A673 (cell line): ENCODE measurements at regions not wholly inside any gene's neighbourhood (a gene's known extent, or its start where the extent isn't known, plus 50 kb on each side); places are given as distances from the start of the nearest gene placed in this dataset.

Experiments
- BruUV-seq: library from RNA; stranded (reverse); fragments of 400-500 nt; replicated peaks from 2 replicates; lab custom pipeline; 2021; lab: Mats Ljungman, UMichigan
- CTCF ChIA-PET: fragments of 300-600 bp; sonication (Branson Sonifier 250); formaldehyde crosslinking; loops from one replicate; lab custom pipeline; 2022; ENCODE audit warnings: antibody characterized with exemption; lab: Charles Lee
- POLR2A ChIA-PET: fragments of 300-600 bp; sonication (Branson Sonifier 250); formaldehyde crosslinking; loops from one replicate; lab custom pipeline; 2022; ENCODE audit warnings: antibody characterized with exemption; ENCODE audit not compliant: low non-redundant PET; lab: Charles Lee
- DNase-seq: peaks from one replicate; pipeline ENCODE4 v3.0.0-alpha.2; 2015; ENCODE audit warnings: low spot score
- H3K27ac ChIP-seq: fragments of 200-600 bp; sonication (generic); 2 replicates; pipeline ENCODE4 v1.5.1; 2016; ENCODE audit warnings: mixed run types, low read depth, mild to moderate bottlenecking, mixed read lengths, antibody characterized with exemption, low read length; ENCODE audit not compliant: poor library complexity, severe bottlenecking
- H3K27me3 ChIP-seq: fragments of 200-600 bp; sonication (generic); replicated peaks from 2 replicates; pipeline ENCODE4 v1.6.1; 2017; ENCODE audit warnings: mixed run types, low read depth, mild to moderate bottlenecking, mixed read lengths, antibody characterized with exemption, low read length; ENCODE audit not compliant: insufficient read depth, poor library complexity
- H3K36me3 ChIP-seq: fragments of 200-600 bp; sonication (generic); 2 replicates; pipeline ENCODE4 v1.6.1; 2016; ENCODE audit warnings: mixed run types, mild to moderate bottlenecking, mixed read lengths, antibody characterized with exemption, low read length; ENCODE audit not compliant: insufficient read depth, poor library complexity, severe bottlenecking
- H3K4me1 ChIP-seq: fragments of 200-600 bp; sonication (generic); 2 replicates; pipeline ENCODE4 v1.6.1; 2017; ENCODE audit warnings: mixed run types, mild to moderate bottlenecking, mixed read lengths, antibody characterized with exemption, low read length; ENCODE audit not compliant: insufficient read depth, poor library complexity, severe bottlenecking
- H3K4me3 ChIP-seq: fragments of 200-600 bp; sonication (generic); 2 replicates; pipeline ENCODE4 v1.5.1; 2016; ENCODE audit warnings: low read depth, mixed run types, mild to moderate bottlenecking, mixed read lengths, low read length; ENCODE audit not compliant: poor library complexity, severe bottlenecking
- H3K9me3 ChIP-seq: fragments of 200-600 bp; sonication (generic); 2 replicates; pipeline ENCODE4 v1.6.1; 2016; ENCODE audit warnings: mixed run types, low read depth, mild to moderate bottlenecking, mixed read lengths, antibody characterized with exemption, low read length; ENCODE audit not compliant: poor library complexity, severe bottlenecking
- EZH2 ChIP-seq: fragments of 200-600 bp; sonication (generic); IDR thresholded peaks from 2 replicates; pipeline ENCODE4 v1.6.1; 2017; ENCODE audit warnings: borderline replicate concordance, low read depth, mild to moderate bottlenecking, mixed read lengths, antibody characterized with exemption, low read length; ENCODE audit not compliant: poor library complexity, severe bottlenecking
- intact Hi-C: fragments of 100-400 bp; cut with micrococcal nuclease; formaldehyde crosslinking; loops from one replicate; pipeline ENCODE4 v1.10.0; 2022; ENCODE audit not compliant: unreplicated experiment
- TF ChIP-seq, protein P1 (sequence below): fragments of 300-800, 200-600 bp; sonication (generic); conservative IDR thresholded peaks from 2 replicates; pipeline ENCODE4 v1.5.1; 2017; ENCODE audit warnings: low read depth, mild to moderate bottlenecking, antibody characterized with exemption, low read length, moderate library complexity, mixed read lengths

GRCh38 chr22:47944941-47945340 is 1182.5 kb downstream of the TBC1D22A start:
- no peak overlapping the region for H3K27ac ChIP-seq
- H3K27me3 ChIP-seq = no peaks in the 10 kb centered on the region
- no TSS peak for BruUV-seq
- no peaks in the 10 kb centered on the region for H3K36me3 ChIP-seq
- no peaks in the 10 kb centered on the region for H3K4me1 ChIP-seq
- POLR2A ChIA-PET = no interaction called here
- TF ChIP-seq, protein P1, sequence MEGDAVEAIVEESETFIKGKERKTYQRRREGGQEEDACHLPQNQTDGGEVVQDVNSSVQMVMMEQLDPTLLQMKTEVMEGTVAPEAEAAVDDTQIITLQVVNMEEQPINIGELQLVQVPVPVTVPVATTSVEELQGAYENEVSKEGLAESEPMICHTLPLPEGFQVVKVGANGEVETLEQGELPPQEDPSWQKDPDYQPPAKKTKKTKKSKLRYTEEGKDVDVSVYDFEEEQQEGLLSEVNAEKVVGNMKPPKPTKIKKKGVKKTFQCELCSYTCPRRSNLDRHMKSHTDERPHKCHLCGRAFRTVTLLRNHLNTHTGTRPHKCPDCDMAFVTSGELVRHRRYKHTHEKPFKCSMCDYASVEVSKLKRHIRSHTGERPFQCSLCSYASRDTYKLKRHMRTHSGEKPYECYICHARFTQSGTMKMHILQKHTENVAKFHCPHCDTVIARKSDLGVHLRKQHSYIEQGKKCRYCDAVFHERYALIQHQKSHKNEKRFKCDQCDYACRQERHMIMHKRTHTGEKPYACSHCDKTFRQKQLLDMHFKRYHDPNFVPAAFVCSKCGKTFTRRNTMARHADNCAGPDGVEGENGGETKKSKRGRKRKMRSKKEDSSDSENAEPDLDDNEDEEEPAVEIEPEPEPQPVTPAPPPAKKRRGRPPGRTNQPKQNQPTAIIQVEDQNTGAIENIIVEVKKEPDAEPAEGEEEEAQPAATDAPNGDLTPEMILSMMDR = no peak
- no peak for TF ChIP-seq EZH2
- CTCF ChIA-PET = no interaction called here
- intact Hi-C loops = no loop called here
- no peak overlapping the region for H3K4me3 ChIP-seq
- no peak for DNase-seq
- no peaks in the 10 kb centered on the region for H3K9me3 ChIP-seq

- Histone ChIP-seq H3K4me1 (no peaks in the 10 kb centered on the region), H3K27me3 (no peaks in the 10 kb centered on the region), H3K4me3 (no peak overlapping the region), H3K27ac (no peak overlapping the region), H3K9me3 (no peaks in the 10 kb centered on the region), H3K36me3 (no peaks in the 10 kb centered on the region)
- BruUV-seq = no TSS peak
- ChIA-PET CTCF (no interaction called here), POLR2A (no interaction called here)
- no peak for DNase-seq
- intact Hi-C loops = no loop called here
- TF ChIP-seq, protein P1 = no peak
- no peak for TF ChIP-seq EZH2
These were observed 1181.6 kb downstream of the TBC1D22A start for GRCh38 chr22:47943729-47944700.

DNA sequence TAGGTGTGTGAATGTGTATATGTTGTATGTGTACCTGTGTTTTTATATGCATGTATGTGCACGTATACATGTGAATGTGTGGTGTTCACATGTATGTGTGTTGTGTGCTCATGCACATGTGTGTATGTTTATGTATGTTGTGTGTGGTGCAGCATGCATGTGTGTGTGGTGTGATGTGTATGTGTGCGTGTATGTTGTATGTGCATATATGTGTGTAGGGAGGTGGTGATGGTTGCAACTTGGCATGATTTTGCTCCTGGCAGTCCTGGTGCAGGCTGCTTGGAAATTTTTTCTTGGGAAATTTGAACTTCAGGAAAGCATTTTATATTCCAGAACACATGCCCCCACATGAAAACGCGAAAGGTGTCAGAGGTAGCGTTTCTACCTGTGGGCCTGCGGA is 1177.8 kb downstream of the TBC1D22A start:
- TF ChIP-seq, protein P1 = no peak
- no peak for TF ChIP-seq EZH2
- CTCF ChIA-PET = no interaction called here
- no peak overlapping the region for H3K27ac ChIP-seq
- H3K36me3 ChIP-seq = no peaks in the 10 kb centered on the region
- no peaks in the 10 kb centered on the region for H3K9me3 ChIP-seq
- BruUV-seq = no TSS peak
- H3K4me1 ChIP-seq = no peaks in the 10 kb centered on the region
- POLR2A ChIA-PET = no interaction called here
- intact Hi-C loops = no loop called here
- DNase-seq = no peak
- no peaks in the 10 kb centered on the region for H3K27me3 ChIP-seq
- H3K4me3 ChIP-seq = no peak overlapping the region
